ENCODE measurements at regions not wholly inside any gene's neighbourhood (a gene's known extent, or its start where the extent isn't known, plus 50 kb on each side); places are given as distances from the start of the nearest gene placed in this dataset.
"Not testable (repeated sequence)": the region's sequence is repeated elsewhere in the genome, so short reads cannot be mapped to it uniquely, and the experiment has no call there.

GRCh38 chr1:199914546-199914945 lies 113.0 kb upstream of the NR5A2 start:
- Histone ChIP-seq H3K4me3 (ENCODE audit: low read depth in 1 of 2, low read length in 2 of 2) (no peak overlapping the region), H3K4me1 (ENCODE audit: control insufficient read depth in 2 of 2, insufficient read depth in 2 of 2, low read length in 1 of 2) (no peaks in the 10 kb centered on the region), H3K9me3 (ENCODE audit: control insufficient read depth in 2 of 2, insufficient read depth in 1 of 2, low read depth in 1 of 2, low read length in 1 of 2) (no peaks in the 10 kb centered on the region), H3K27ac (ENCODE audit: low read depth in 2 of 2, low read length in 1 of 2) (no peak overlapping the region), H3K36me3 (ENCODE audit: control insufficient read depth in 2 of 2, insufficient read depth in 2 of 2, low read length in 1 of 2) (no peaks in the 10 kb centered on the region), H3K27me3 (ENCODE audit: control insufficient read depth in 1 of 2, insufficient read depth in 2 of 2, low read length in 2 of 2) (no peaks in the 10 kb centered on the region)
- WGBS, 2 donors: 82 to 88% methylated on average over 5 of the region's 5 CpGs

- Histone ChIP-seq H3K36me3 (ENCODE audit: control insufficient read depth in 2 of 2, insufficient read depth in 2 of 2, low read length in 1 of 2) (no peaks in the 10 kb centered on the region), H3K4me3 (ENCODE audit: low read depth in 1 of 2, low read length in 2 of 2) (no peak overlapping the region), H3K27ac (ENCODE audit: low read depth in 2 of 2, low read length in 1 of 2) (no peak overlapping the region), H3K9me3 (ENCODE audit: control insufficient read depth in 2 of 2, insufficient read depth in 1 of 2, low read depth in 1 of 2, low read length in 1 of 2) (no peaks in the 10 kb centered on the region), H3K4me1 (ENCODE audit: control insufficient read depth in 2 of 2, insufficient read depth in 2 of 2, low read length in 1 of 2) (no peaks in the 10 kb centered on the region), H3K27me3 (ENCODE audit: control insufficient read depth in 1 of 2, insufficient read depth in 2 of 2, low read length in 2 of 2) (no peaks in the 10 kb centered on the region)
- 23 to 25% methylated on average over 2 of the region's 2 CpGs for WGBS, 2 donors
Measured at GRCh38 chr1:199918196-199918769, 109.2 kb upstream of the NR5A2 start.

- no peaks in the 10 kb centered on the region for H3K36me3 ChIP-seq (ENCODE audit: control insufficient read depth in 2 of 2, insufficient read depth in 2 of 2, low read length in 1 of 2)
- no peaks in the 10 kb centered on the region for H3K27me3 ChIP-seq (ENCODE audit: control insufficient read depth in 1 of 2, insufficient read depth in 2 of 2, low read length in 2 of 2)
- 89 to 91% methylated on average over 2 of the region's 2 CpGs for WGBS, 2 donors
- no peak overlapping the region for H3K27ac ChIP-seq (ENCODE audit: low read depth in 2 of 2, low read length in 1 of 2)
- no peaks in the 10 kb centered on the region for H3K9me3 ChIP-seq (ENCODE audit: control insufficient read depth in 2 of 2, insufficient read depth in 1 of 2, low read depth in 1 of 2, low read length in 1 of 2)
- no peaks in the 10 kb centered on the region for H3K4me1 ChIP-seq (ENCODE audit: control insufficient read depth in 2 of 2, insufficient read depth in 2 of 2, low read length in 1 of 2)
- no peak overlapping the region for H3K4me3 ChIP-seq (ENCODE audit: low read depth in 1 of 2, low read length in 2 of 2)
Measured at GRCh38 chr1:199920635-199921034, 106.9 kb upstream of the NR5A2 start.

GRCh38 chr1:199929556-199929955 lies 98.0 kb upstream of the NR5A2 start:
- no peaks in the 10 kb centered on the region for H3K27me3 ChIP-seq (ENCODE audit: control insufficient read depth in 1 of 2, insufficient read depth in 2 of 2, low read length in 2 of 2)
- no peak overlapping the region for H3K4me3 ChIP-seq (ENCODE audit: low read depth in 1 of 2, low read length in 2 of 2)
- H3K27ac ChIP-seq (ENCODE audit: low read depth in 2 of 2, low read length in 1 of 2): no peak overlapping the region
- 78 to 83% methylated on average over 3 of the region's 3 CpGs for WGBS, 2 donors
- no peaks in the 10 kb centered on the region for H3K36me3 ChIP-seq (ENCODE audit: control insufficient read depth in 2 of 2, insufficient read depth in 2 of 2, low read length in 1 of 2)
- no peaks in the 10 kb centered on the region for H3K9me3 ChIP-seq (ENCODE audit: control insufficient read depth in 2 of 2, insufficient read depth in 1 of 2, low read depth in 1 of 2, low read length in 1 of 2)
- H3K4me1 ChIP-seq (ENCODE audit: control insufficient read depth in 2 of 2, insufficient read depth in 2 of 2, low read length in 1 of 2): no peaks in the 10 kb centered on the region

- not testable (repeated sequence) for H3K36me3 ChIP-seq (ENCODE audit: control insufficient read depth in 2 of 2, insufficient read depth in 2 of 2, low read length in 1 of 2); H3K4me3 ChIP-seq (ENCODE audit: low read depth in 1 of 2, low read length in 2 of 2); H3K27ac ChIP-seq (ENCODE audit: low read depth in 2 of 2, low read length in 1 of 2); H3K27me3 ChIP-seq (ENCODE audit: control insufficient read depth in 1 of 2, insufficient read depth in 2 of 2, low read length in 2 of 2); H3K4me1 ChIP-seq (ENCODE audit: control insufficient read depth in 2 of 2, insufficient read depth in 2 of 2, low read length in 1 of 2); H3K9me3 ChIP-seq (ENCODE audit: control insufficient read depth in 2 of 2, insufficient read depth in 1 of 2, low read depth in 1 of 2, low read length in 1 of 2)
- WGBS, 2 donors: 96 to 97% methylated on average over 5 of the region's 5 CpGs
Measured at GRCh38 chr1:199930067-199930466, 97.4 kb upstream of the NR5A2 start.

- Histone ChIP-seq H3K4me3 (ENCODE audit: low read depth in 1 of 2, low read length in 2 of 2) (no peak overlapping the region), H3K27ac (ENCODE audit: low read depth in 2 of 2, low read length in 1 of 2) (no peak overlapping the region), H3K9me3 (ENCODE audit: control insufficient read depth in 2 of 2, insufficient read depth in 1 of 2, low read depth in 1 of 2, low read length in 1 of 2) (no peaks in the 10 kb centered on the region), H3K4me1 (ENCODE audit: control insufficient read depth in 2 of 2, insufficient read depth in 2 of 2, low read length in 1 of 2) (no peaks in the 10 kb centered on the region), H3K27me3 (ENCODE audit: control insufficient read depth in 1 of 2, insufficient read depth in 2 of 2, low read length in 2 of 2) (no peaks in the 10 kb centered on the region), H3K36me3 (ENCODE audit: control insufficient read depth in 2 of 2, insufficient read depth in 2 of 2, low read length in 1 of 2) (no peaks in the 10 kb centered on the region)
- 68 to 73% methylated on average over 7 of the region's 7 CpGs for WGBS, 2 donors
Measured at GRCh38 chr1:199931666-199932377, 95.7 kb upstream of the NR5A2 start.

GRCh38 chr1:199932462-199932861 lies 95.0 kb upstream of the NR5A2 start:
- H3K27me3 ChIP-seq (ENCODE audit: control insufficient read depth in 1 of 2, insufficient read depth in 2 of 2, low read length in 2 of 2): no peaks in the 10 kb centered on the region
- H3K27ac ChIP-seq (ENCODE audit: low read depth in 2 of 2, low read length in 1 of 2): no peak overlapping the region
- no peaks in the 10 kb centered on the region for H3K4me1 ChIP-seq (ENCODE audit: control insufficient read depth in 2 of 2, insufficient read depth in 2 of 2, low read length in 1 of 2)
- WGBS, 2 donors: 73 to 85% methylated on average over 2 of the region's 2 CpGs
- H3K36me3 ChIP-seq (ENCODE audit: control insufficient read depth in 2 of 2, insufficient read depth in 2 of 2, low read length in 1 of 2): no peaks in the 10 kb centered on the region
- no peaks in the 10 kb centered on the region for H3K9me3 ChIP-seq (ENCODE audit: control insufficient read depth in 2 of 2, insufficient read depth in 1 of 2, low read depth in 1 of 2, low read length in 1 of 2)
- no peak overlapping the region for H3K4me3 ChIP-seq (ENCODE audit: low read depth in 1 of 2, low read length in 2 of 2)

- 74 to 85% methylated on average over 4 of the region's 4 CpGs for WGBS, 2 donors
- H3K4me3 ChIP-seq (ENCODE audit: low read depth in 1 of 2, low read length in 2 of 2): no peak overlapping the region
- H3K36me3 ChIP-seq (ENCODE audit: control insufficient read depth in 2 of 2, insufficient read depth in 2 of 2, low read length in 1 of 2): no peaks in the 10 kb centered on the region
- no peak overlapping the region for H3K27ac ChIP-seq (ENCODE audit: low read depth in 2 of 2, low read length in 1 of 2)
- no peaks in the 10 kb centered on the region for H3K9me3 ChIP-seq (ENCODE audit: control insufficient read depth in 2 of 2, insufficient read depth in 1 of 2, low read depth in 1 of 2, low read length in 1 of 2)
- H3K27me3 ChIP-seq (ENCODE audit: control insufficient read depth in 1 of 2, insufficient read depth in 2 of 2, low read length in 2 of 2): no peaks in the 10 kb centered on the region
- H3K4me1 ChIP-seq (ENCODE audit: control insufficient read depth in 2 of 2, insufficient read depth in 2 of 2, low read length in 1 of 2): no peaks in the 10 kb centered on the region
Measured at GRCh38 chr1:199936441-199936840, 91.1 kb upstream of the NR5A2 start.

GRCh38 chr1:199937161-199937560 lies 90.3 kb upstream of the NR5A2 start:
- Histone ChIP-seq H3K27ac (ENCODE audit: low read depth in 2 of 2, low read length in 1 of 2) (no peak overlapping the region), H3K27me3 (ENCODE audit: control insufficient read depth in 1 of 2, insufficient read depth in 2 of 2, low read length in 2 of 2) (no peaks in the 10 kb centered on the region), H3K36me3 (ENCODE audit: control insufficient read depth in 2 of 2, insufficient read depth in 2 of 2, low read length in 1 of 2) (no peaks in the 10 kb centered on the region), H3K9me3 (ENCODE audit: control insufficient read depth in 2 of 2, insufficient read depth in 1 of 2, low read depth in 1 of 2, low read length in 1 of 2) (no peaks in the 10 kb centered on the region), H3K4me1 (ENCODE audit: control insufficient read depth in 2 of 2, insufficient read depth in 2 of 2, low read length in 1 of 2) (no peaks in the 10 kb centered on the region), H3K4me3 (ENCODE audit: low read depth in 1 of 2, low read length in 2 of 2) (no peak overlapping the region)
- WGBS, 2 donors: 91 to 93% methylated on average over 4 of the region's 4 CpGs

GRCh38 chr1:199937661-199938060 lies 89.8 kb upstream of the NR5A2 start:
- Histone ChIP-seq H3K9me3 (ENCODE audit: control insufficient read depth in 2 of 2, insufficient read depth in 1 of 2, low read depth in 1 of 2, low read length in 1 of 2) (no peaks in the 10 kb centered on the region), H3K4me3 (ENCODE audit: low read depth in 1 of 2, low read length in 2 of 2) (no peak overlapping the region), H3K27me3 (ENCODE audit: control insufficient read depth in 1 of 2, insufficient read depth in 2 of 2, low read length in 2 of 2) (no peaks in the 10 kb centered on the region), H3K36me3 (ENCODE audit: control insufficient read depth in 2 of 2, insufficient read depth in 2 of 2, low read length in 1 of 2) (no peaks in the 10 kb centered on the region), H3K27ac (ENCODE audit: low read depth in 2 of 2, low read length in 1 of 2) (no peak overlapping the region), H3K4me1 (ENCODE audit: control insufficient read depth in 2 of 2, insufficient read depth in 2 of 2, low read length in 1 of 2) (no peaks in the 10 kb centered on the region)
- 85 to 87% methylated on average over 4 of the region's 4 CpGs for WGBS, 2 donors

Data from esophagus (tissue), 2 donors.